Heart left ventricle (tissue), 16 donors: ENCODE measurements at regions not wholly inside any gene's neighbourhood (a gene's known extent, or its start where the extent isn't known, plus 50 kb on each side); places are given as distances from the start of the nearest gene placed in this dataset.

Experiments used
- ATAC-seq, 4 donors: fragments of 200-7000 bp; cut with Tn5 transposase; one replicate each; pipeline ENCODE4 v1.9.1; 2020 to 2022; ENCODE audit warnings: moderate library complexity in 4 of 4, mild to moderate bottlenecking in 3 of 4, moderate number of reproducible peaks in 1 of 4
- DNase-seq, 5 donors: peaks; one replicate each; pipeline ENCODE4 v3.0.0-alpha.2; 2020
- H3K27ac ChIP-seq, 12 donors: fragments of 200-600 bp; sonication (generic) in 4 of 12; one replicate each; pipeline versions ENCODE4 v1.5.0 to v1.8.0; 2016 to 2022; ENCODE audit warnings: mild to moderate bottlenecking in 2 of 12
- H3K27me3 ChIP-seq, 9 donors: fragments of 200-600 bp; sonication (generic) in 2 of 9; one replicate each; pipeline versions ENCODE4 v1.5.1 to v1.8.0; 2016 to 2022; ENCODE audit warnings: mild to moderate bottlenecking in 3 of 9
- H3K36me3 ChIP-seq, 9 donors: fragments of 200-600 bp; sonication (generic) in 2 of 9; one replicate each; pipeline versions ENCODE4 v1.5.0 to v1.8.0; 2018 to 2022; ENCODE audit warnings: mild to moderate bottlenecking in 2 of 9
- H3K4me1 ChIP-seq, 12 donors: fragments of 200-600 bp; sonication (generic) in 4 of 12; one replicate each; pipeline versions ENCODE4 v1.5.0 to v1.8.0; 2016 to 2022; ENCODE audit warnings: mild to moderate bottlenecking in 3 of 12
- H3K4me3 ChIP-seq, 12 donors: fragments of 200-600 bp; sonication (generic) in 4 of 12; one replicate each; pipeline versions ENCODE4 v1.5.0 to v1.8.0; 2017 to 2022; ENCODE audit warnings: mild to moderate bottlenecking in 9 of 12, moderate library complexity in 4 of 12
- H3K9me3 ChIP-seq, 12 donors: fragments of 200-600 bp; sonication (generic) in 4 of 12; one replicate each; pipeline versions ENCODE4 v1.5.0 to v1.8.0; 2016 to 2022; ENCODE audit warnings: mild to moderate bottlenecking in 1 of 12
- CTCF ChIP-seq, 12 donors: fragments of 200-600 bp; sonication (generic) in 4 of 12; IDR thresholded peaks; one replicate each; pipeline versions ENCODE4 v1.5.0 to v1.8.0; 2018 to 2022; ENCODE audit warnings: antibody characterized with exemption in 12 of 12, mild to moderate bottlenecking in 5 of 12
- POLR2A ChIP-seq, 2 donors: fragments of 450-650 bp; IDR thresholded peaks; one replicate each; pipeline ENCODE4 v1.6.1; 2017; ENCODE audit warnings: antibody characterized with exemption in 2 of 2, mild to moderate bottlenecking in 2 of 2, moderate library complexity in 2 of 2
- WGBS, 4 donors: extraction: QIAGEN DNeasy Blood & Tissue Kit in 2 of 4; methylation state at CpG; one replicate each; pipeline versions ENCODE4 v1.1.5 to v1.1.7; 2013 to 2018; 5-methylcytosine and 5-hydroxymethylcytosine counted together
- intact Hi-C, 10 donors: fragments of 100-400 bp; cut with DNase I; formaldehyde crosslinking; loops; one replicate each; pipeline versions ENCODE4 v1.11.1 to v1.14.2; 2022
- donor health status: ischemic (EF 13 %, LVEDD 7.1; RV severe dilation, severe dysfunction).
- donor health status: healthy with polysubstance abuse.
- donor health status: DM: no; HTN: yes; CAD: no.
- donor health status: DM: no; HTN: no; CAD: no.
- donor health status: ischemic (EF 25% LVEDD 6.9; RV normal size, moderate dysfunction).
- donor health status: ischemic (EF 25% LVEDD 5.7; RV mildly dilated, moderate dysfunction).
- donor health status: healthy.
- donor health status: DM: yes; HTN: yes; CAD: no.
- donor health status: ischemic (EF 35%, LVEDD 5.7; RV mildly dilated, moderate dysfunction).
- donor health status: nonischemic (EF 11% LVEDD 7.7; RV severe dilation, severe dysfunction).
- donor health status: DM: yes; HTN: yes; CAD: no.
- donor health status: PGD.
- donor health status: ischemic (EF 29% LVEDD 5.4; RV normal size, mild dysfunction).
- donor health status: nonischemic (EF 23%, LVEDD 6.1; RV moderate dilation, normal function).

GRCh38 chr20:60136645-60137401, 178.6 kb downstream of the CDH26 start:
- no peak overlapping the region for H3K27ac ChIP-seq
- 38 to 71% (median 65%) methylated on average over 7 of the region's 7 CpGs for WGBS, 4 donors
- TF ChIP-seq POLR2A (IDR thresholded peaks at IDR 0.05): no peak
- no peak for TF ChIP-seq CTCF (IDR thresholded peaks at IDR 0.05)
- H3K9me3 ChIP-seq: no peaks in the 10 kb centered on the region
- ATAC-seq (no peak), DNase-seq (no peak)
- no peak overlapping the region for H3K4me3 ChIP-seq
- H3K27me3 ChIP-seq: no peaks in the 10 kb centered on the region
- intact Hi-C loops: loop anchor here in 3 of 10 donors (5.0 kb wide), 1 partner anchor 70 kb away; no protein-coding TSS in a partner anchor
- no peaks in the 10 kb centered on the region for H3K36me3 ChIP-seq
- peaks cover 0 to 52% (median 12%) of the 10 kb centered on the region in 12 donors for H3K4me1 ChIP-seq

- Histone ChIP-seq H3K27ac (peak overlapping the region in 5 of 12 donors; percentile 27 to 67 (median 47)), H3K4me3 (peak overlapping the region in 10 of 12 donors; percentile 11 to 55 (median 38))
These were observed 179.5 kb downstream of the CDH26 start for GRCh38 chr20:60137657-60138245.

GRCh38 chr20:60138256-60139220, 180.3 kb downstream of the CDH26 start:
- intact Hi-C loops: loop anchor here in 3 of 10 donors (5.0 kb wide), 1 partner anchor 69 kb away; no protein-coding TSS in a partner anchor
- Histone ChIP-seq H3K27me3 (no peaks in the 10 kb centered on the region), H3K27ac (peak overlapping the region in 10 of 12 donors; percentile 27 to 67 (median 46)), H3K4me1 (peaks cover 0 to 36% (median 15%) of the 10 kb centered on the region in 12 donors), H3K36me3 (no peaks in the 10 kb centered on the region), H3K4me3 (peak overlapping the region in 10 of 12 donors; percentile 11 to 55 (median 38)), H3K9me3 (no peaks in the 10 kb centered on the region)
- WGBS, 4 donors: 66 to 86% (median 83%) methylated on average over 39 of the region's 39 CpGs
- DNase-seq: peak in 3 of 5 donors; percentile 60 to 74 (median 73)
- peak in 3 of 4 donors; percentile 76 to 78 (median 77) for ATAC-seq
- TF ChIP-seq CTCF (IDR thresholded peaks at IDR 0.05) (no peak), POLR2A (IDR thresholded peaks at IDR 0.05) (no peak)

More at GRCh38 chr20:60137657-60138245, 179.5 kb downstream of the CDH26 start:
- ATAC-seq (peak in 3 of 4 donors; percentile 31 to 55 (median 45)), DNase-seq (no peak)
- Histone ChIP-seq H3K4me1 (peaks cover 0 to 43% (median 14%) of the 10 kb centered on the region in 12 donors), H3K36me3 (no peaks in the 10 kb centered on the region), H3K27me3 (no peaks in the 10 kb centered on the region), H3K9me3 (no peaks in the 10 kb centered on the region)
- intact Hi-C loops: loop anchor here in 3 of 10 donors (5.0 kb wide), 1 partner anchor 70 kb away; no protein-coding TSS in a partner anchor
- peak in 11 of 12 donors; percentile 21 to 59 (median 46) for TF ChIP-seq CTCF (IDR thresholded peaks at IDR 0.05)
- no peak for TF ChIP-seq POLR2A (IDR thresholded peaks at IDR 0.05)
- 59 to 74% (median 66%) methylated on average over 3 of the region's 3 CpGs for WGBS, 4 donors
